ENCODE measurements at regions not wholly inside any gene's neighbourhood (a gene's known extent, or its start where the extent isn't known, plus 50 kb on each side); places are given as distances from the start of the nearest gene placed in this dataset.

DNA sequence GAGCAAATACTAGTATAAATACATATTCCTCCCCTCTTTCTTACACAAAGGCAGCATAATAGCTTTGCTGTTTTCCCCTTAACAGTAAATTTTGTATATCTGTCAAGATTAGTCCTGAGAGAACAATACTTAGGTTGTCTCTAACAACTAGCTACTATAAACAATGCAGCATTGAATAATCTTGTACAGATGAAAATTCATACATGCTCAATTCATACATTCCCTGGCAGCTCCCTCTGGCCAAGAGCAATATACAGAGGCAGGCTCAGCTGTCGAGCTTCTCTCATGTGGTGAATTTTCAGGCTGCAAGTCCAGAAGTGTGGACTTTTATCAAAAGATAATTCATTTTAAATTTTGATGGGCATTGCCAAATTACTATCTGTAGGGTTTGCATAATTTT, 81.2 kb upstream of the PTH start:
- TF ChIP-seq, protein P1, sequence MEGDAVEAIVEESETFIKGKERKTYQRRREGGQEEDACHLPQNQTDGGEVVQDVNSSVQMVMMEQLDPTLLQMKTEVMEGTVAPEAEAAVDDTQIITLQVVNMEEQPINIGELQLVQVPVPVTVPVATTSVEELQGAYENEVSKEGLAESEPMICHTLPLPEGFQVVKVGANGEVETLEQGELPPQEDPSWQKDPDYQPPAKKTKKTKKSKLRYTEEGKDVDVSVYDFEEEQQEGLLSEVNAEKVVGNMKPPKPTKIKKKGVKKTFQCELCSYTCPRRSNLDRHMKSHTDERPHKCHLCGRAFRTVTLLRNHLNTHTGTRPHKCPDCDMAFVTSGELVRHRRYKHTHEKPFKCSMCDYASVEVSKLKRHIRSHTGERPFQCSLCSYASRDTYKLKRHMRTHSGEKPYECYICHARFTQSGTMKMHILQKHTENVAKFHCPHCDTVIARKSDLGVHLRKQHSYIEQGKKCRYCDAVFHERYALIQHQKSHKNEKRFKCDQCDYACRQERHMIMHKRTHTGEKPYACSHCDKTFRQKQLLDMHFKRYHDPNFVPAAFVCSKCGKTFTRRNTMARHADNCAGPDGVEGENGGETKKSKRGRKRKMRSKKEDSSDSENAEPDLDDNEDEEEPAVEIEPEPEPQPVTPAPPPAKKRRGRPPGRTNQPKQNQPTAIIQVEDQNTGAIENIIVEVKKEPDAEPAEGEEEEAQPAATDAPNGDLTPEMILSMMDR (IDR thresholded peaks at IDR 0.05): no peak
- TF ChIP-seq POLR2A (IDR thresholded peaks at IDR 0.05; ENCODE audit: low read depth): no peak
- TF ChIP-seq EP300 (IDR thresholded peaks at IDR 0.05): no peak
- no peak for TF ChIP-seq POLR2AphosphoS5 (IDR thresholded peaks at IDR 0.05)

Data from esophagus muscularis mucosa (tissue), 4 donors.